ENCODE measurements at regions not wholly inside any gene's neighbourhood (a gene's known extent, or its start where the extent isn't known, plus 50 kb on each side); places are given as distances from the start of the nearest gene placed in this dataset.

DNA sequence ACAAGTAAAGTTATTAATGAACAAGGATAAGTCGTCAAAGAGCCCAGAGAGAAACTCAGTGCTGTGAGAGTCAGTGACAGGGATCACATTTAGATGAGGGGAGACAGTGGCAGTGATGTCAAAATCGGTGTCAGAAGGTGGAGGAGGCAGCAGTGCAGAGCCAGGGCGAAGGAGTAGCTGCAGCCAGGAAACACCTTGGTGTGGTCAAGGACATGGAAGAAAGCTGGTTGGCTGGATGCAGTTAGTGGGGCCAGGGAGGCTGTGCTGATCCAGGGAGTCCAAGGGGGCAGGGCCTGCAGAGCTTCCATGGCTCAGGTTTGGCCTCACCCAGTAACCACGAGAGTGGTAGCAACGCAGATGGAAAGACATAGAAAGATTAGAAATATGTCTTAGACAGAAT lies 50.7 kb upstream of the ADORA2B start:
- no peak overlapping the region for H3K27ac Mint-ChIP-seq (ENCODE audit: unreplicated experiment)
- no peak for DNase-seq (ENCODE audit: low read depth)

DNA sequence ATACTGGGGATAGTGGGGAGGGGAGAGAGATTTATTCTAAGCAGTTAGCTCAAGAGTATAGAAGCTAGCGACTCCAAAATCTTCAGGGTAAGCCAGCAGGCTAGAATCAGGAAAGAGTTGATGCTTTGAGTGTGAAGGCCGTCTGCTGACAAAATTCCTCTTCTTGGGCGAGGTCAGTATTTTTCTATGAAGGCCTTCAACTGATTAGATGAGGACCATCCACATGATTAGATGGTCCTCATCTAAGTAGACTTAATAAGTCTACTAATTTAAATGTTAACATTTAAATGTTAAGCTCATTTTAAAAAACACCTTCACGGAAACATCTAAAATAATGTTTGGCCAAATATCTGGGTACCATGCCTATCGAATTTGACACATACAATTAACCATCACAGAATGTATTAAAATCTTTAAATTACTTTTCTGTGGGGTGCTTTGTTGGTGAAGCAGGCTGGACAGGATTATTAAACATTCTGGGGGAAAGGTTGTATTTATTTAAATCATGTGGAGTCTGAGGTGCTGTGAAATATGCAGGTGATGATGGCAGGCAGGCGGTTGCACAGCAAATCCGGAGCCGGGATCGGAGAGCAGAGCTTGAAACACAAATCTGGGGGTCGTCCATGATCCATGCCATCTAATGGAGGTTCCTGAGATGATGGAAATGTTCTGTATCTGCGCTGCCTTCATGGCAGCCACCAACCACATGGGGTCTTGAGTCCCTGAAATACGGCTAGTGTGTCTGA lies 49.8 kb upstream of the ADORA2B start:
- Histone ChIP-seq H2AFZ (ENCODE audit: low read depth, low read length) (no peak overlapping the region), H3K79me2 (ENCODE audit: insufficient read depth, low read length) (no peaks in the 10 kb centered on the region), H4K20me1 (ENCODE audit: insufficient read depth, low read length) (no peaks in the 10 kb centered on the region), H3K9me3 (ENCODE audit: insufficient read depth, low read depth, low read length) (no peaks in the 10 kb centered on the region), H3K4me2 (ENCODE audit: low read length) (no peak overlapping the region), H3K9ac (ENCODE audit: low read length) (no peak overlapping the region), H3K4me1 (ENCODE audit: insufficient read depth, low read length) (peaks cover 5% of the 10 kb centered on the region), H3K27ac (ENCODE audit: low read depth, low read length) (no peak overlapping the region), H3K27me3 (ENCODE audit: insufficient read depth, low read length) (no peaks in the 10 kb centered on the region), H3K36me3 (ENCODE audit: insufficient read depth, low read length) (no peaks in the 10 kb centered on the region), H3K4me3 (ENCODE audit: insufficient read depth, low read depth, low read length) (no peak overlapping the region)
- FAIRE-seq (no peak), DNase-seq (ENCODE audit: low read depth) (no peak)
- TF ChIP-seq, protein P1, sequence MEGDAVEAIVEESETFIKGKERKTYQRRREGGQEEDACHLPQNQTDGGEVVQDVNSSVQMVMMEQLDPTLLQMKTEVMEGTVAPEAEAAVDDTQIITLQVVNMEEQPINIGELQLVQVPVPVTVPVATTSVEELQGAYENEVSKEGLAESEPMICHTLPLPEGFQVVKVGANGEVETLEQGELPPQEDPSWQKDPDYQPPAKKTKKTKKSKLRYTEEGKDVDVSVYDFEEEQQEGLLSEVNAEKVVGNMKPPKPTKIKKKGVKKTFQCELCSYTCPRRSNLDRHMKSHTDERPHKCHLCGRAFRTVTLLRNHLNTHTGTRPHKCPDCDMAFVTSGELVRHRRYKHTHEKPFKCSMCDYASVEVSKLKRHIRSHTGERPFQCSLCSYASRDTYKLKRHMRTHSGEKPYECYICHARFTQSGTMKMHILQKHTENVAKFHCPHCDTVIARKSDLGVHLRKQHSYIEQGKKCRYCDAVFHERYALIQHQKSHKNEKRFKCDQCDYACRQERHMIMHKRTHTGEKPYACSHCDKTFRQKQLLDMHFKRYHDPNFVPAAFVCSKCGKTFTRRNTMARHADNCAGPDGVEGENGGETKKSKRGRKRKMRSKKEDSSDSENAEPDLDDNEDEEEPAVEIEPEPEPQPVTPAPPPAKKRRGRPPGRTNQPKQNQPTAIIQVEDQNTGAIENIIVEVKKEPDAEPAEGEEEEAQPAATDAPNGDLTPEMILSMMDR (IDR thresholded peaks at IDR 0.05; ENCODE audit: insufficient read depth, low read depth, low read length) = no peak
- no peak for TF ChIP-seq EZH2 (IDR thresholded peaks at IDR 0.05; ENCODE audit: insufficient read depth, low read length)
- Mint-ChIP-seq H3K27ac (ENCODE audit: unreplicated experiment) (no peak overlapping the region), H3K4me1 (ENCODE audit: low read depth, unreplicated experiment) (no peaks in the 10 kb centered on the region), H3K27me3 (ENCODE audit: low read depth, unreplicated experiment) (peaks cover 4% of the 10 kb centered on the region), H3K36me3 (ENCODE audit: low read depth, unreplicated experiment) (no peaks in the 10 kb centered on the region), H3K4me3 (ENCODE audit: unreplicated experiment) (no peak overlapping the region), H3K9me3 (ENCODE audit: unreplicated experiment) (no peaks in the 10 kb centered on the region)

More for the DNA sequence above, 50.7 kb upstream of the ADORA2B start:
- Mint-ChIP-seq H3K27me3 (ENCODE audit: low read depth, unreplicated experiment) (peaks cover 4% of the 10 kb centered on the region), H3K4me3 (ENCODE audit: unreplicated experiment) (no peak overlapping the region), H3K4me1 (ENCODE audit: low read depth, unreplicated experiment) (no peaks in the 10 kb centered on the region), H3K36me3 (ENCODE audit: low read depth, unreplicated experiment) (no peaks in the 10 kb centered on the region), H3K9me3 (ENCODE audit: unreplicated experiment) (no peaks in the 10 kb centered on the region)
- H3K27ac ChIP-seq (ENCODE audit: low read depth, low read length) = no peak overlapping the region
- no peaks in the 10 kb centered on the region for H3K9me3 ChIP-seq (ENCODE audit: insufficient read depth, low read depth, low read length)
- no peak for FAIRE-seq
- H3K4me2 ChIP-seq (ENCODE audit: low read length) = no peak overlapping the region
- no peak overlapping the region for H3K9ac ChIP-seq (ENCODE audit: low read length)
- TF ChIP-seq, protein P1 (IDR thresholded peaks at IDR 0.05; ENCODE audit: insufficient read depth, low read depth, low read length) = no peak
- no peak for TF ChIP-seq EZH2 (IDR thresholded peaks at IDR 0.05; ENCODE audit: insufficient read depth, low read length)
- H3K27me3 ChIP-seq (ENCODE audit: insufficient read depth, low read length) = no peaks in the 10 kb centered on the region
- H4K20me1 ChIP-seq (ENCODE audit: insufficient read depth, low read length) = no peaks in the 10 kb centered on the region
- H3K4me3 ChIP-seq (ENCODE audit: insufficient read depth, low read depth, low read length) = no peak overlapping the region
- H3K79me2 ChIP-seq (ENCODE audit: insufficient read depth, low read length) = no peaks in the 10 kb centered on the region
- peaks cover 5% of the 10 kb centered on the region for H3K4me1 ChIP-seq (ENCODE audit: insufficient read depth, low read length)
- H3K36me3 ChIP-seq (ENCODE audit: insufficient read depth, low read length) = no peaks in the 10 kb centered on the region
- no peak overlapping the region for H2AFZ ChIP-seq (ENCODE audit: low read depth, low read length)
